Activated CD4-positive, alpha-beta T cell treated with anti-CD3 and anti-CD28 coated beads, Interleukin-2, amount 10 ng/mL, durations not matched to agents 24 days and 14 days (primary cell): ENCODE measurements at regions not wholly inside any gene's neighbourhood (a gene's known extent, or its start where the extent isn't known, plus 50 kb on each side); places are given as distances from the start of the nearest gene placed in this dataset.

ENCODE experiments used
- DNase-seq: peaks from one replicate; pipeline ENCODE4 v3.0.0; 2022
- H3K27ac Mint-ChIP-seq: one replicate; pipeline ENCODE4 v1.8.0; 2022; ENCODE audit warnings: mild to moderate bottlenecking, mixed read lengths
- H3K27me3 Mint-ChIP-seq: one replicate; pipeline ENCODE4 v1.8.0; 2022; ENCODE audit warnings: mixed read lengths
- H3K36me3 Mint-ChIP-seq: one replicate; pipeline ENCODE4 v1.8.0; 2022; ENCODE audit warnings: low read depth, mild to moderate bottlenecking, mixed read lengths
- H3K4me1 Mint-ChIP-seq: one replicate; pipeline ENCODE4 v1.8.0; 2021; ENCODE audit warnings: mixed read lengths
- H3K4me3 Mint-ChIP-seq: one replicate; pipeline ENCODE4 v1.8.0; 2022; ENCODE audit warnings: mild to moderate bottlenecking, moderate library complexity, mixed read lengths
- H3K9me3 Mint-ChIP-seq: one replicate; pipeline ENCODE4 v1.8.0; 2021; ENCODE audit warnings: mixed read lengths
- intact Hi-C: fragments of 100-400 bp; cut with micrococcal nuclease; formaldehyde crosslinking; loops from one replicate; pipeline ENCODE4 v1.15.1; 2023

DNA sequence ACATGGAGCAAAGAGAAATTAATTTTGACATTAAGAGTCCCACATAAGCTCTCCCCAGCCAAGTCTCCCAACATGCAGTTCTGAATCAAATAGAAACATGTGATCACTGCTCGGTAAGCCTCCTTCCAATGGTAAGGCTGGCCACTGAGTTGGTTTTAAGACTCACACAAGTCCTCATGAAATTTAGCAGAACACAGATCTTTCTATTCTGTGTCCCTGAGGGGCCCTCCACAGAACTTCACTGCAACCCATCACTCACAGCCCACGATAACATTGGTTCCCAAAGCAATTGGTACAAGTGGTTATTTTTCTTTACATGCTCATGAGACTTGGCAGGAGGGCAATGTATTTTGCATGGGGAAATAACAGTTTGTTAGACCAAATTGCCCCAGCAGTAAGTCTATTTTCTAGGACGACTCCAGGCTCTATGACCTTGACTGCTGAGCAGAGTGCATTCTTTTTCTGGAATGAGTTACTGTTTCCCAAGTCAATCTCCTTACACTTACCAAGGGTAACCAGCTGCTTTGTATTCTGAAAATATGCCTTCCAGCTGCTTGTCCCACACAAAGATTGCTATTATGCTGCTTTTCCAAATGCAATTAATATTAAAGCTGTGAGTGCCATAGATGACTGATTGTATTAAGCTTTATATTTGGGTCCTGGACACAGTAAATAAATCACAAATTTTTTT, 142.3 kb upstream of the TANK start:
- H3K27me3 Mint-ChIP-seq, result peaks cover 16% of the 10 kb centered on the region
- no peak overlapping the region for H3K4me3 Mint-ChIP-seq
- H3K4me1 Mint-ChIP-seq, result no peaks in the 10 kb centered on the region
- intact Hi-C loops, result no loop called here
- no peak for DNase-seq
- no peaks in the 10 kb centered on the region for H3K36me3 Mint-ChIP-seq
- H3K27ac Mint-ChIP-seq, result no peak overlapping the region
- peaks cover 26% of the 10 kb centered on the region for H3K9me3 Mint-ChIP-seq

DNA sequence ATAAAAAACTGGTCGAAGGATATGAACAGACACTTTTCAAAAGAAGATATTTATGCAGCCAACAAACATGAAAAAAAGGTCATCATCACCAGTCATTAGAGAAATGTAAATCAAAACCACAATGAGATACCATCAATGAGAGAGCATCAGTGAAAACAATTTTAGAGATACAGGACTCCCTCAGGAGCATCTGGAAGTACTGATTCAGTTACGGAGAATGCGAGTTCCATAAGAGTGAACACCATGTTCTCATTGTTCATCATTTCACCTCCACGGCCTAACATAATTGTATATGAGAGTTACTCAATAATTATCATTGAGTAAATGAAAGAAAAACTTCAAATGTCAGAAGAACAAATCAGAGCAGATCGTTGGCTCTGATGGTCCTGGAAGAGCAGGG, 140.9 kb upstream of the TANK start:
- intact Hi-C loops, result no loop called here
- H3K36me3 Mint-ChIP-seq, result no peaks in the 10 kb centered on the region
- peaks cover 25% of the 10 kb centered on the region for H3K9me3 Mint-ChIP-seq
- DNase-seq, result no peak
- H3K4me1 Mint-ChIP-seq, result no peaks in the 10 kb centered on the region
- H3K27me3 Mint-ChIP-seq, result peaks cover 9% of the 10 kb centered on the region
- no peak overlapping the region for H3K4me3 Mint-ChIP-seq
- no peak overlapping the region for H3K27ac Mint-ChIP-seq

DNA sequence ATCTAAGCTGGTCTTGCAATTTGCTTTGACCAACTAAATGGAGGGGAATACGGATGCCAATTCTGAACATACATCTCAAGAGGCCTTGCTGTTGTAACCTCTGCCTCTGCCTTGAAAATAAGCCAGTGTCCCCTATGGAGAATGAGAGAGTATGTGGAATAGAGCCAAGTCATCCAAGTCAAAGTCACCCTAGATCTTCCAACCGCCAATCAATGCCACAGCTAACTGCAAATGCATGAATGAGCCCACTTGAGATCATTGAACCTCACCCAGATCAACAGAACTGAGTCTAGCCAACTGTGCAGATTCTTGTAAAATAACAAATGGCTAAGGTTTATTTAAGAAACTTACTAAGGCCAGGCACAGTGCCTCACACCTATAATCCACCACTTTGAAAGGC, 139.8 kb upstream of the TANK start:
- Mint-ChIP-seq H3K9me3 (peaks cover 18% of the 10 kb centered on the region), H3K27me3 (peaks cover 13% of the 10 kb centered on the region), H3K27ac (no peak overlapping the region), H3K4me3 (no peak overlapping the region), H3K36me3 (no peaks in the 10 kb centered on the region), H3K4me1 (no peaks in the 10 kb centered on the region)
- intact Hi-C loops, result no loop called here
- DNase-seq, result no peak

DNA sequence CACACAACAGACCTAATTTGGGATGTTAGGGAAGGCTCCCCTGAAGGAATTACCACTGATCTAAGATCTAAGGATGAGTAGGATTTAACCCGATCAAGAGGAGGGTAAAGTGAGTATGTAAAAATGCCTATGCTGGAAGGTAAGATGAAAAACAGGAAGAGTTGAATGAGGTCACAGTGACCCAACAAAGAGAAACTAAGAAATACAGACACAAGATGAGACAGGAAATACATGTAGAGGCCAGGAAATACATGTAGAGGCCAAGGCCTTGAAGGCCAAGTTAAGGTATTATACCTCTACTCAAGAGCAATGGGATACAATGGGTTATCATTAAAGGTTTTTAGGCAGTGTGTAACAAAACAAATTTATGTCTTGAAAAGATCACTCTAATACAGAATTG, 131.6 kb upstream of the TANK start:
- H3K27ac Mint-ChIP-seq, result no peak overlapping the region
- H3K9me3 Mint-ChIP-seq, result peaks cover 25% of the 10 kb centered on the region
- intact Hi-C loops, result no loop called here
- peaks cover 17% of the 10 kb centered on the region for H3K27me3 Mint-ChIP-seq
- no peaks in the 10 kb centered on the region for H3K36me3 Mint-ChIP-seq
- no peak overlapping the region for H3K4me3 Mint-ChIP-seq
- peaks cover 4% of the 10 kb centered on the region for H3K4me1 Mint-ChIP-seq
- no peak for DNase-seq

DNA sequence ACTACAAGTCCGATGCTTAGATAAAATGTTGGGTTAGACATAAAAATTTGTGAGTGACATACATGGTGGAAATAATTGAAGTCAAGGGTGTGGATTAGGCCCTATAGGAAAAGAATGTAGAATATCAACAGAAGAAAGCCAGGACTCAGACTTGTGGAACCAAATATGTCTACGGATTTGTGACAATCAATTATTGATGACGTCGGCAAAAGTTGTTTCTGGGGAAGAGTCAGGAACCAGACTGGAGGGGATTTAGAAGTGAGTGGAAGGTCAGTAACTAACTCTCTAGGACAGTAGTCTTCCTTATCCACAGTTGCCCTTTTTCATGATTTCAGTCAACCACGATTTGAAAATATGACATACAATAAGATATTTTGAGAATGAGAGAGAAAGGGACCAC, 130.9 kb upstream of the TANK start:
- DNase-seq, result no peak
- Mint-ChIP-seq H3K4me3 (no peak overlapping the region), H3K27me3 (peaks cover 13% of the 10 kb centered on the region), H3K27ac (no peak overlapping the region), H3K4me1 (peaks cover 4% of the 10 kb centered on the region), H3K9me3 (peaks cover 23% of the 10 kb centered on the region), H3K36me3 (no peaks in the 10 kb centered on the region)
- intact Hi-C loops, result no loop called here

DNA sequence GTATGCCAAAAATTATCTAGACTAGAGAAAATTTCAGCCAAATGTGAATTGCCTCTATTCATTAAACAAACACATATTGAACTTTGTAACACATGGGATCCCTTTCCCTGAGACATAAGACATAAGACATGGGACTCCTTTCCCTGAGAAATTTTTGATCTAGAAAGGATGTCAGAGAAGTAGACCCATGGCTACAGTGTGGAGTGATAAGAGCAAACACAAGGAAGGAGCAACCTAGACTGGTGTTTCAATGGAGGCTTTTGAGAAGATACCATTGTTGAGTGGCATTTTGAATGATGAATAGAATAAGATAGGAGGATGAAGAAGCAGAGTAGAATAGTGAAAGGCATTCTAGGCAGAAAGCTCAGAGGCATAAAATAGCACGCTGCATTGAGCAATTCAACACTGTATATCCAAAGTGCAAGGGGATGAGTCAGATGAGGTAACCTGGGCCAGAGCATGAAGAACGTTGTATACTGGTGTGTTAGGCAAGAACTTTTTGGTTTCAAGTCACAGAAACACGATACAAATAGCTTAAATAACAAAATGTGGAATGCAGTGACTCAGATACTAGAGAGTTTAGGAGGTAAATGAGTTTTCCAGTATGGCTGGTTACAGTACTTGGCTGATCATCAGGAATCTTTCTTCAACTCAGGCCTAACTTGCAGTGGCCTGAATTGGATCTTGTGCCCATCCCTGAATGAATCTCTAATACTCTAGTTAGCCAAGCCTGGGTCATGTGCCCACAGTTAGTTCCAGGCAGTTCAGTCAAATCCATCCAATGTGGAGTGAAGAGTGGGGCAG, 129.8 kb upstream of the TANK start:
- Mint-ChIP-seq H3K4me1 (peaks cover 4% of the 10 kb centered on the region), H3K36me3 (no peaks in the 10 kb centered on the region), H3K27me3 (peaks cover 8% of the 10 kb centered on the region), H3K27ac (no peak overlapping the region), H3K4me3 (no peak overlapping the region), H3K9me3 (peaks cover 28% of the 10 kb centered on the region)
- DNase-seq, result no peak
- intact Hi-C loops, result no loop called here

DNA sequence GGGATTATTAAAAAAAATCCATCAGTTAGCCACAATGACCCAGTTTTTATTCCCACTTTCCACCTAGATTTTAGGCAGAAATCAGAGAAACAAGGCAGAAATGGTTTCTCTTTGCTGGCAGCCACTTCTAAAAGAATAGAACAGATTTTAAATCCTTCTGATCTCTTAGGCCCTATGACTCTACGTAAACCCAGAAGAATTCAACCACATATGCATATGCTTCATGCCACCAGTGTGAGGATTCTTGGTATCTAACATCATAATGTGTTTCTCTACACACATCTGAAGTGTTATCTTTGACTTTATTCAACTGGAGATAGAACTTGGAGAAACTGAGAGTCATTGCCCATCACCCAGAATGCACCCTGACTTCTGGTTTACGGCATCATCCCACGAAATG, 128.7 kb upstream of the TANK start:
- Mint-ChIP-seq H3K4me3 (no peak overlapping the region), H3K4me1 (peaks cover 4% of the 10 kb centered on the region), H3K27ac (no peak overlapping the region), H3K9me3 (peaks cover 32% of the 10 kb centered on the region), H3K27me3 (peaks cover 5% of the 10 kb centered on the region), H3K36me3 (no peaks in the 10 kb centered on the region)
- DNase-seq, result no peak
- intact Hi-C loops, result no loop called here

DNA sequence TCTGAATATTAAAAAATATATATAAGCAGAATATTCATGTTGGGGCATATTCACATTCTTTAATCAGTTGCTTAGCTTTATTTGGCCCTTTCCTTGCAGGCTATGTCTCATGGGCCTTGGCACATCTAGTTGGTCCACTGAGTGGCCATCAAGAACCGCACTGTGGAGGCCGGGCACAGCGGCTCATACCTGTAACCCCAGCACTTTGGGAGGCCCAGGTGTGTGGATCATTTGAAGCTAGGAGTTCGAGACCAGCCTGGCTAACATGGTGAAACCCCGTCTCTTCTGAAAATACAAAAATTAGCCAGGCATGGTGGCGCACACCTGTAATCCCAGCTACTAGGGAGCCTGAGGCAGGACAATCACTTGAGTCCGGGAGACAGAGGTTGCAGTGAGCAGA, 127.6 kb upstream of the TANK start:
- Mint-ChIP-seq H3K4me1 (peaks cover 4% of the 10 kb centered on the region), H3K9me3 (peaks cover 32% of the 10 kb centered on the region), H3K36me3 (no peaks in the 10 kb centered on the region), H3K27me3 (peaks cover 7% of the 10 kb centered on the region), H3K4me3 (no peak overlapping the region), H3K27ac (no peak overlapping the region)
- DNase-seq, result no peak
- intact Hi-C loops, result no loop called here

DNA sequence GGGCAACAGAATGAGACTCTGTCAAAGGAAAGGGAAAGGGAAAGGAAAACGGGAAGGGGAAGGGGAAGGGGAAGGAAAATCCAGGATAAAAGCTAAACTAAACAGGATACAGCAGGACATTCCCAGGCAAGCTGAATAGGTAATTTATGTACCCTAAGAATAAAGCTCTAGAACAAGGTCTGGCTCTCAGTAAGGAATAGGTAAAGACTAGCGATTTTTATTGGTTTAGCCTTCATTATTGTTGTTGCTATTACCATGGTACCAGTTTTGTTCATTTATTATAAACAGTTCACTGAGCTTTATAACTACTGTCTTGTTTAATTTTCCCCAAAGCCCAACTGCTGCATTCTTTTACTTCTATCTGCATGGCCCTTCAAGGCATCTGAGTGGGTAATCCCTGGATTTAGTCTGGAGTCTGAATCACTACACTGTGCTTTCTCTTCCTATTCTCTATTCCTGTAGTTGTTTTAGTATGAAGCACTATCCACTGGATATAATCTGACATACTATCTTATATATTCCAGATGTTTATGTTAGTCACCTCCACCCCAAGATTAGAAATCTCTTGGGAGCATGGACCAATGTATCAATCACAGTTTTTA, 127.1 kb upstream of the TANK start:
- no peak overlapping the region for H3K4me3 Mint-ChIP-seq
- no peak overlapping the region for H3K27ac Mint-ChIP-seq
- no peaks in the 10 kb centered on the region for H3K36me3 Mint-ChIP-seq
- H3K4me1 Mint-ChIP-seq, result peaks cover 4% of the 10 kb centered on the region
- DNase-seq, result no peak
- H3K27me3 Mint-ChIP-seq, result peaks cover 10% of the 10 kb centered on the region
- intact Hi-C loops, result no loop called here
- peaks cover 32% of the 10 kb centered on the region for H3K9me3 Mint-ChIP-seq

DNA sequence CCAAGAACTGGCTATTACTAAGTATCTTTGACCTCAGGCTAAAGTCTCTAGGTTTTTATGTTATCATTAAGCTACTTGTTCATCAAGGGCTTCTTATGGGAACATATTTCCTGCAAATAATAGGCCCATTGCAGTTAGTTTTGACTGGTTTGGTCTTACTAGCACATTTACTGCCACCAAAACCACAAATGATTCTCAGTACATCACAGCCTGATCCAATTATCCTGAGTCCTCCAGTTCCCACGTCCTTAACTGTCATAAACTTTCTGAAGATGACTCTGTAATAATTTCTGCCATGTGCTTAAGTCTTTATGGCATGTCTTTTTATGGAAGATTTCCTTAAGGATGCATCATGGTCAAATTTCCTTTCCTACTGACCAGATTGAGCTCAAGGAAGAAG, 123.3 kb upstream of the TANK start:
- Mint-ChIP-seq H3K27ac (no peak overlapping the region), H3K4me1 (no peaks in the 10 kb centered on the region), H3K4me3 (no peak overlapping the region), H3K36me3 (no peaks in the 10 kb centered on the region), H3K27me3 (peaks cover 27% of the 10 kb centered on the region), H3K9me3 (peaks cover 16% of the 10 kb centered on the region)
- intact Hi-C loops, result no loop called here
- DNase-seq, result no peak

DNA sequence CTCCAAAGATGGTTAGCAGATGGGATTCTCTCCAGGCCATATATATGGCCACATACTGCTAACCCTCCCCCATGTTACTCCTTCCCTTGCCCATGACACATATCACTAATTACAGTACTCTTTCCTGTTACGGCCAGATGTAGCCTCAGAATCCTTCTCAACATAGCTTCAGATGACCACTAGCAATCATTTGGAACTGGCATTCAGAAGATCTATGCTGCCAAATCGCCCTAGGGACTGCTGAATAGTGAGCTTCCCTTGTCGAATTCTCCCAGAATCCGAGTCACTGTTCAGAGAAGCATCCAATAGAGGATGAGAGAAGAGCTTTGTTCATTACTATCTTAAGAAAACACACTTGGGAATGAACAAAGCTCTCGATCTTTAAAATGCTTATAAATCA, 121.2 kb upstream of the TANK start:
- peaks cover 39% of the 10 kb centered on the region for H3K27me3 Mint-ChIP-seq
- H3K9me3 Mint-ChIP-seq, result peaks cover 16% of the 10 kb centered on the region
- no peak overlapping the region for H3K4me3 Mint-ChIP-seq
- DNase-seq, result no peak
- H3K27ac Mint-ChIP-seq, result no peak overlapping the region
- intact Hi-C loops, result no loop called here
- H3K4me1 Mint-ChIP-seq, result no peaks in the 10 kb centered on the region
- H3K36me3 Mint-ChIP-seq, result no peaks in the 10 kb centered on the region

DNA sequence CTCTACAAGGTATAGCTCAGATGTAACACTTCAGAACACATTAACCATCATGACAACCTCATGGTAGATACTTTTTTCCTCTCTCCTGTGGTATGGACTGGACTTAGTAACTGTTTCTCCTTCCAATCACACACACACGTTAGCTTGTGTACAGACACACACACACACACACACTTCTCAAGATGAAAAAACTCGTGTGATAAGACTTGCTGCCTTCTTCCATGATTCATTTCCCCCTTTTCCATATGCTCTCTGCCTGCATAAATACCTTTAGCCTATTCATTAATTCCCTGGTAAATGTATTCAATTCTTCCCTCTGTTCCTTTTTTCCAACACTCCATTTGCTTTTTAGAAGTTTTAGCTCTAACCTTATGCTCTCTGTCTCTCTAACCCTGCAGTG, 118.9 kb upstream of the TANK start:
- H3K27ac Mint-ChIP-seq, result no peak overlapping the region
- H3K4me3 Mint-ChIP-seq, result no peak overlapping the region
- no peaks in the 10 kb centered on the region for H3K36me3 Mint-ChIP-seq
- intact Hi-C loops, result no loop called here
- peaks cover 47% of the 10 kb centered on the region for H3K27me3 Mint-ChIP-seq
- H3K9me3 Mint-ChIP-seq, result no peaks in the 10 kb centered on the region
- no peaks in the 10 kb centered on the region for H3K4me1 Mint-ChIP-seq
- DNase-seq, result no peak

DNA sequence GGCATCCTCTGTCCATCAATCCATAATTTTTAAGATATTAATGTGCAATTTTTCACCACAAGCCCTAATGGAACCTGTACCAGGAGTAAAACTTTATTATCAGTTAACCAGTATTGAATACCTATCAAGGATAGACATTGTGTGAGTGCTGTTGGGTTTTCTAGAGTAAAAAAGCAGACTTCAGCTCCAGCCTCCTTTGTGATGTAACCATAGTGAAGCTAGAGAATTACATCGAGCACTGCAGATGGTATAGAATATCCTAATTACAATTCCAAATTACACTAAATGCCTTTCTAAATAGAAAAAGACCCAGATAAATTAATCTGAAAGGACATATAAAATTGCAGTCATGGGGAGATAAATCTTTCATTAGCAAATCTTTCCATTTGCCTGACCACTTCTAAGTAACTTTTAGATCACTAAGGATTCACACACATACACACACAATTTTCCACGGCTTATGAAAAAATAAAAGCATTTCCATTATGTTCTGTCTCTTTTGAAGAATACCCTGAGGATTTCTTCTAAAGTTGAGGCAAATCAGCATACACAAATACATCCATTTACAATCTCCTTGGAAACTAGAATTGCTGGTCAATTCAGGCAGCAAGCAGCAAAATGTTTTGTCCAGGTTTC, 117.1 kb upstream of the TANK start:
- Mint-ChIP-seq H3K36me3 (no peaks in the 10 kb centered on the region), H3K4me1 (no peaks in the 10 kb centered on the region), H3K4me3 (no peak overlapping the region), H3K9me3 (no peaks in the 10 kb centered on the region), H3K27ac (no peak overlapping the region), H3K27me3 (peaks cover 50% of the 10 kb centered on the region)
- intact Hi-C loops, result no loop called here
- DNase-seq, result no peak
